ENCODE measurements at regions not wholly inside any gene's neighbourhood (a gene's known extent, or its start where the extent isn't known, plus 50 kb on each side); places are given as distances from the start of the nearest gene placed in this dataset.

GRCh38 chr6:133835901-133836300, 53.0 kb upstream of the TCF21 start:
- H3K27ac ChIP-seq: no peak overlapping the region
- no peak for DNase-seq (ENCODE audit: low read depth in 1 of 2, low spot score in 2 of 2)

GRCh38 chr6:133837801-133838349, 51.0 kb upstream of the TCF21 start:
- Histone ChIP-seq H3K36me3 (no peaks in the 10 kb centered on the region), H3K9me3 (replicated peaks) (no peaks in the 10 kb centered on the region; the same call in 1 of the 2 replicates), H3K4me3 (no peak overlapping the region), H3K4me1 (replicated peaks) (no peaks in the 10 kb centered on the region), H3K27ac (no peak overlapping the region), H3K27me3 (replicated peaks) (no peaks in the 10 kb centered on the region)
- no peak for DNase-seq (ENCODE audit: low read depth in 1 of 2, low spot score in 2 of 2)

More at GRCh38 chr6:133835901-133836300, 53.0 kb upstream of the TCF21 start:
- no peaks in the 10 kb centered on the region for H3K36me3 ChIP-seq
- no peaks in the 10 kb centered on the region for H3K27me3 ChIP-seq (replicated peaks)
- no peaks in the 10 kb centered on the region; the same call in 1 of the 2 replicates for H3K9me3 ChIP-seq (replicated peaks)
- H3K4me1 ChIP-seq (replicated peaks): no peaks in the 10 kb centered on the region
- no peak overlapping the region for H3K4me3 ChIP-seq
